CD4-positive, alpha-beta T cell (primary cell): ENCODE measurements at regions not wholly inside any gene's neighbourhood (a gene's known extent, or its start where the extent isn't known, plus 50 kb on each side); places are given as distances from the start of the nearest gene placed in this dataset.

Experiments used
- ATAC-seq: fragments of 200-7000 bp; cut with Tn5 transposase; one replicate; pipeline ENCODE4 v1.10.0; 2022; ENCODE audit warnings: mild to moderate bottlenecking; ENCODE audit not compliant: poor library complexity
- CTCF ChIA-PET: fragments of 350-600 bp; sonication (Branson Sonifier 250); formaldehyde crosslinking; loops from one replicate; lab custom pipeline; 2021; ENCODE audit warnings: antibody characterized with exemption, inconsistent platforms; lab: Charles Lee
- POLR2A ChIA-PET: fragments of 350-600 bp; sonication (Branson Sonifier 250); formaldehyde crosslinking; loops from one replicate; lab custom pipeline; 2021; ENCODE audit warnings: antibody characterized with exemption, inconsistent platforms; lab: Charles Lee
- DNase-seq, 14 experiments: peaks; one replicate each; pipeline ENCODE4 v3.0.0-alpha.2; 2013 to 2020; ENCODE audit warnings: mixed read lengths in 2 of 14
- H3K27ac ChIP-seq, 2 donors: one replicate each; pipeline versions ENCODE4 v1.5.1 to v1.7.0; 2013; ENCODE audit warnings: low read length in 2 of 2, low read depth in 1 of 2, mild to moderate bottlenecking in 1 of 2
- H3K27me3 ChIP-seq, 2 experiments: 1 replicate in 1 of 2; 2 replicates in 1 of 2; pipeline versions ENCODE4 v1.6.1 to v1.7.0; 2013; ENCODE audit warnings: low read length in 2 of 2, control low read depth in 1 of 2, mild to moderate bottlenecking in 1 of 2, moderate library complexity in 1 of 2; ENCODE audit not compliant: insufficient read depth in 2 of 2, control insufficient read depth in 1 of 2
- H3K36me3 ChIP-seq: one replicate; pipeline ENCODE4 v1.6.1; 2013; ENCODE audit warnings: low read length, control low read depth; ENCODE audit not compliant: insufficient read depth
- H3K4me1 ChIP-seq: one replicate; pipeline ENCODE4 v1.6.1; 2013; ENCODE audit warnings: low read length, control low read depth; ENCODE audit not compliant: insufficient read depth
- H3K4me3 ChIP-seq: one replicate; pipeline ENCODE4 v1.5.1; 2013; ENCODE audit warnings: mild to moderate bottlenecking, low read length, moderate library complexity
- H3K9me3 ChIP-seq, 2 experiments: 1 replicate in 1 of 2; 2 replicates in 1 of 2; pipeline versions ENCODE4 v1.6.1 to v1.7.0; 2013; ENCODE audit warnings: low read length in 2 of 2, mild to moderate bottlenecking in 2 of 2, control low read depth in 1 of 2, moderate library complexity in 1 of 2; ENCODE audit not compliant: control insufficient read depth in 1 of 2, insufficient read depth in 1 of 2
- H3K27ac Mint-ChIP-seq: one replicate; pipeline ENCODE4 v1.8.0; 2020; ENCODE audit warnings: mixed read lengths
- H3K27me3 Mint-ChIP-seq: one replicate; pipeline ENCODE4 v1.8.0; 2021; ENCODE audit warnings: mixed read lengths
- H3K36me3 Mint-ChIP-seq: one replicate; pipeline ENCODE4 v1.8.0; 2021; ENCODE audit warnings: low read depth, mixed read lengths
- H3K4me1 Mint-ChIP-seq: one replicate; pipeline ENCODE4 v1.8.0; 2021; ENCODE audit warnings: low read depth, mixed read lengths
- H3K4me3 Mint-ChIP-seq: one replicate; pipeline ENCODE4 v1.8.0; 2020; ENCODE audit warnings: mild to moderate bottlenecking, mixed read lengths
- H3K9me3 Mint-ChIP-seq: one replicate; pipeline ENCODE4 v1.8.0; 2020; ENCODE audit warnings: mixed read lengths
- CTCF ChIP-seq: fragments of 200-600 bp; IDR thresholded peaks from one replicate; pipeline ENCODE4 v1.8.0; 2022; ENCODE audit warnings: antibody characterized with exemption, mild to moderate bottlenecking
- intact Hi-C, 2 experiments: fragments of 100-400 bp; cut with DNase I in 1 of 2; cut with micrococcal nuclease in 1 of 2; formaldehyde crosslinking; loops; one replicate each; pipeline versions ENCODE4 v1.15.1 to v1.9.0; 2023 to 2025; cut with DNase I, micrococcal nuclease

GRCh38 chr10:120076996-120077706 lies 184.6 kb downstream of the SEC23IP start:
- no peaks in the 10 kb centered on the region for H3K9me3 ChIP-seq
- no peak overlapping the region for H3K27ac Mint-ChIP-seq
- intact Hi-C loops = no loop called here
- H3K27me3 Mint-ChIP-seq = peaks cover 45% of the 10 kb centered on the region
- no peaks in the 10 kb centered on the region for H3K4me1 ChIP-seq
- H3K36me3 ChIP-seq = no peaks in the 10 kb centered on the region
- no peak overlapping the region for H3K27ac ChIP-seq
- H3K4me3 ChIP-seq = no peak overlapping the region
- CTCF ChIA-PET = no interaction called here
- H3K4me3 Mint-ChIP-seq = no peak overlapping the region
- ATAC-seq = no peak
- H3K36me3 Mint-ChIP-seq = no peaks in the 10 kb centered on the region
- H3K27me3 ChIP-seq = peaks cover 0 to 3% of the 10 kb centered on the region in 2 experiments
- no peaks in the 10 kb centered on the region for H3K9me3 Mint-ChIP-seq
- POLR2A ChIA-PET = no interaction called here
- no peak for TF ChIP-seq CTCF
- no peak for DNase-seq
- no peaks in the 10 kb centered on the region for H3K4me1 Mint-ChIP-seq

GRCh38 chr10:120077707-120078492 lies 185.4 kb downstream of the SEC23IP start:
- Histone ChIP-seq H3K36me3 (no peaks in the 10 kb centered on the region), H3K27me3 (no peaks in the 10 kb centered on the region), H3K4me1 (no peaks in the 10 kb centered on the region), H3K27ac (no peak overlapping the region), H3K4me3 (no peak overlapping the region), H3K9me3 (no peaks in the 10 kb centered on the region)
- POLR2A ChIA-PET = no interaction called here
- ATAC-seq (no peak), DNase-seq (no peak)
- H3K27me3 Mint-ChIP-seq = peaks cover 45% of the 10 kb centered on the region
- CTCF ChIA-PET = no interaction called here
- H3K4me1 Mint-ChIP-seq = no peaks in the 10 kb centered on the region
- H3K36me3 Mint-ChIP-seq = no peaks in the 10 kb centered on the region
- intact Hi-C loops = no loop called here
- H3K9me3 Mint-ChIP-seq = no peaks in the 10 kb centered on the region
- no peak overlapping the region for H3K4me3 Mint-ChIP-seq
- no peak for TF ChIP-seq CTCF
- no peak overlapping the region for H3K27ac Mint-ChIP-seq

- Histone ChIP-seq H3K4me3 (no peak overlapping the region), H3K27ac (no peak overlapping the region), H3K27me3 (peaks cover 0 to 3% of the 10 kb centered on the region in 2 experiments), H3K4me1 (no peaks in the 10 kb centered on the region), H3K9me3 (peaks cover 0 to 4% of the 10 kb centered on the region in 2 experiments), H3K36me3 (no peaks in the 10 kb centered on the region)
- no peak for TF ChIP-seq CTCF
- no peaks in the 10 kb centered on the region for H3K4me1 Mint-ChIP-seq
- peaks cover 39% of the 10 kb centered on the region for H3K27me3 Mint-ChIP-seq
- H3K27ac Mint-ChIP-seq = no peak overlapping the region
- no peak for DNase-seq
- ChIA-PET CTCF (no interaction called here), POLR2A (no interaction called here)
- no peaks in the 10 kb centered on the region for H3K36me3 Mint-ChIP-seq
- no peak for ATAC-seq
- intact Hi-C loops = no loop called here
- no peak overlapping the region for H3K4me3 Mint-ChIP-seq
- peaks cover 4% of the 10 kb centered on the region for H3K9me3 Mint-ChIP-seq
These were observed 192.7 kb downstream of the SEC23IP start for GRCh38 chr10:120085096-120085796.
